ENCODE measurements at regions not wholly inside any gene's neighbourhood (a gene's known extent, or its start where the extent isn't known, plus 50 kb on each side); places are given as distances from the start of the nearest gene placed in this dataset.

DNA sequence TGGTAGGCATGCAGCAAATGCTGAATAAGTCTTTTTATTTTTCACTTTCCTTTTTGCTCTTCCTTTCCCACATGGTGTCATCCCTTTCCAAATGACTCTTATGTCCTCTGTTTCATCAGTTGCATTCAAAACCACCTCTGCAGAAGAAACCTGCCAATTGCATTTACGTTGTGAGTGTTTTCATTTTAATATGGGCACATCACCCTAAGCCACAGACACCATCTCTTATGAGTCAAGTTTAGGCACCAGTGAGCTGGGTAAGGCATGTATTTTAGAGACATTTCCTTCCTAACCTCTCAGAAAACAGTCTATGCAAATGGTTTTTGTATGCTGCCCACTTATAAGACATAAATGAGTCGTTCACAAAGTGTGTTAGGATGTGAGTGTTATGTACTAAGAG is 223.3 kb upstream of the ADAMTS9 start:
- no peak for DNase-seq (ENCODE audit: low spot score)

DNA sequence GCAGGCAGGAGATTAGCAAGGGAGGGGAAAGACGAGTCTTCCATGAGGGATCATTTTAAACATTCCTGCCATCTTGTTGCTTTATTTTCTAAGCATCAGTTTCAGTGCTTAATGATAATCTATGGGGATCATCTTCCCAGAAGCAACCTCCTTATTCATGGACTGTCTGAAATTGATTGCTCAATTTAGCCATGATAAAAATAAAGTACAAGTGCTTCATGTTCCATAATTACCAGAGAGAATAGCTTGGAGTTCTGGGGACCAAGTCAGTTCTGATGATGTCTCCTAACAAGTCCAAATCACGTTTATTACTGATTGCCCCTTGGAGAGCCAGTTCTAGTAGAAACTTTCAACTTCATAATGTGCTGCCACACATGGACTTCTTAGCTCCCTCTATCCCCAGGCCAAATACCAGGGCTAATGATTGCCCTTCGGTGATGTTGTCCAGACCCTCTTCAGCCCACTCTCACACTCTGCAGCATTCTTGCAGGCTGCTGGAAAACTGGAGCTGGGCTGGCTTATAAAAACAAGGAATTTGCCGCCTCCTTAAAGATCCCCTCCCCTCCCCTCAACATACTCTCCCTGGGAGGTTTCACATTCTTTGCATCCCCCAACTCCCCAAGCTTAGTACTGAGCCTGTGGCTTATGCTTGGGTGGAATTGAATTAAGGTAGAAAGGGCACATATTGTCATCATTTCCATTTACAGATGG is 222.1 kb upstream of the ADAMTS9 start:
- no peak for DNase-seq (ENCODE audit: low spot score)

GRCh38 chr3:64909011-64909410 is 221.2 kb upstream of the ADAMTS9 start:
- no peak for DNase-seq (ENCODE audit: low spot score)

DNA sequence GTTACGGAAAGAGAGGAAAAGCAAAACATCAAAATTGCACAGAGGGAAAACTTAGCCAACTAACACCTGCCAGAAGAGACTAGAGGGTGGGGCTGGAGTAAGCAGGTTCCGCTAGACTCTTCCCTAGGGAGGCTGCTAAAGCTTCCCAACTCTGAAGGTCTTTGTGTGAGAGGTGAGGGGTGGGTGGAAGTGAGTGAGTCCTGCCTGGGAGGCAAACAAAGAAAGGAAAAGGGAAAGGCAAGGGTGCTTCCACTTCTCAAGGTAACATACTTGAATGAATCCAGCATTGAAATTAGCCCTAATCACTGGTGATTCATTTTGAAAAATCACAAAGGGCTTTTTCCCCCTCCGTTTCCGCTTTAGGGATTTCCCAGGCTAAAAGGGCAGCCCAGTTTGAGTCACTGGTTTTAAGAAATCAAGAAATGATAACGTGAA is 220.5 kb upstream of the ADAMTS9 start:
- no peak for DNase-seq (ENCODE audit: low spot score)

DNA sequence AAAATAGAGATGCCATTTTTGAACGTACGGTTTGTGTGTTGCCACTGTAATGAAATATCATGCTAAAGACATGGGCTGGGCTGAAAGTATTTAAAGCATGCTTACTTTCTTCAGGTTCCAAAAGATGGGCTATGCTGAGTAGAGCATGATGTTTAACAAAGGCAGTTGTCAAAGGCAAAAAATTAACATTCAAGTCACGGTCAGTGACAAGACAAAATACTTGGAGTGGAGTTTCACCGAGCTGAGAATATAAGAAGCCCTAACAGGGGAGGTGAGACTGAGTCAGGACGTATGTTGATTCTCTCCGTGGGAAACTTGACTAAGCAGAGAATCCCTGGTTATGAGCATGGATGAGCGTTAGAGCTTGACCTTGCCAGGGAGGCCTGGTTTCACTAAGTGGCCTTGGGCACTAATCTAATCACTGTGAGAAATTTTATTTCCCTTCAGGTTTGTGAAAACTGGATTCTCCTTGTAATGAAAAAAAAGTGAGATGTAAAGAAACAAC is 218.2 kb upstream of the ADAMTS9 start:
- no peak for DNase-seq (ENCODE audit: low spot score)

DNA sequence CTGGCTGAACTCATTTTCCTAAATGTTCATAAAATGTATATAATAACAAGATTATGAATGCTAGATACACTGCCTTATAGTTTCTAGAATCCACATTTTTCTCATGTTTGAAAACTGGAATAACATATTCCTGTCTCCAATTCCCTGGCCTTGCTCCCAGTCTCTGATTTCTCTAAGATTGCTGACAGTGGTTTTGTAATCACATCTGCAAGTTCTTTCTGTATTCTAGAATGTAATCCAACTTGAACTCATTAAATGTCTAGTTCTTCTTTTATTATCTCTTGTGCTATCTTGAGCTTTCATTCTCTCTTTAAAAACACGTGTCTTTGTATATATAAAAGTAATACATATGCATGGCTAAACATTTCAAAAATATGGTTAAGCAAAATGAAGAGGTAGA is 215.2 kb upstream of the ADAMTS9 start:
- DNase-seq (ENCODE audit: low spot score): no peak

DNA sequence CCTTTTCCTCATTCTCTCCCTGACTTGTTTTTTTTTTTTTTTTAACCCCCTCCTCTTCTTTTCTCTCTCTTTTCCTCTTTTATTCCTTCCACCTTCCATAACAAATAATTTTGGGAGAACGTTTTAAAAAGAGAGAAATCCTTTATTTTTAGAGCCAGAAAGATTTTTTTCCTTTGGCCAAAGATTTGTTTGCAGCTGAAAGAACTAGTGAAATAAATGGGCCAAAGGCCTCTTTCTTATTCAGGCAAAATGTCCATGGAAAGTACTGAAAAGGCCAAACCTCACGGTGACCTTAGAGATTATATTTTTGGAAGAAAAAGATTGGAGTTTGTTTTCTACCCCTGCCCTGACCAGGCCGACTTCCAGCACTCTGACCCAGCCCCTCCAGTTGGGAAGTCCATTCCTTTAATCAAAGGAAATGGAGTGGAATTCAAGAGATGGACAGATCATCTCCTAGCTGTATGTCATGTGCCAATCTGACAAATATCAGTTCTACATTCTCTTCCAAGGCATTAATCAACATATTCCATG is 214.3 kb upstream of the ADAMTS9 start:
- no peak for DNase-seq (ENCODE audit: low spot score)

GRCh38 chr3:64901522-64901885 is 213.7 kb upstream of the ADAMTS9 start:
- no peak for DNase-seq (ENCODE audit: low spot score)

- DNase-seq (ENCODE audit: low spot score): no peak
Measured at GRCh38 chr3:64900617-64901521, 213.1 kb upstream of the ADAMTS9 start.

DNA sequence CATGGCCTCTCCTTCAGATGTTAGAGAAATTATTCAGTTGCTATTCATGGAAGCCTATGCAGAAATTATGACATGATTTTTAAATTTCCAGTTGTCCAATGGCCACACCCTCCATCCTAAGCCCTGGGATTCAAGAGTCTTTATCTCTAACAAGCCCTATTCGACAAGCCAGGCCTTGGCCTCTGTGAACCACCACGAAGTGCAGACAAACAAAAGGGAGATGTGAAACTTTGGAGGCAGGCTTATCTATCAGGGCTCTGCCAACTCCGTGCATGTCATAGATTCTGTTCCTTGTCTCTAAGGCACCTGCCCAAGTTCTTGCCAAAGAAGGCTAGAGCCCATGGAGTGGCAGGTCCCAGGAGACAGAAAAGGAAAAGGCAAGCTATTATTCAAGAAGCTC is 212.4 kb upstream of the ADAMTS9 start:
- DNase-seq (ENCODE audit: low spot score): no peak

DNA sequence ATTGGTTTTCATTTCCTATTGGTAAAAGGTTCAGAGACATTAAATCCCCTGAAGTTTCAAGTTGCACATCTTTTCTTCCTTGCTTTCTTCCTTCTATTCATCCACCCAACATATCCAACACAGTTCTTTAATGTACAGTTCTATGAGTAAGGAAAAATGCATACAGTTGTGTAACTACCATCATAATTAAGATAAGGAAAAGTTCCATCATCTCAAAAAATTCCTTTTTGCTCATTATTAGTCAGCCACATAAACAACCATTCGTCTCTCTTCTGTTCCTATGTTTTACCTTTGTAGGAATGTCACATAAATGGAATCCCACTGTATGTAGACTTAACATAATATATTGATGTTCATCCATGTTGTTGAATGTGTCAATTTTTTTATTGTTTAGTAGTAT is 211.1 kb upstream of the ADAMTS9 start:
- no peak for DNase-seq (ENCODE audit: low spot score)

DNA sequence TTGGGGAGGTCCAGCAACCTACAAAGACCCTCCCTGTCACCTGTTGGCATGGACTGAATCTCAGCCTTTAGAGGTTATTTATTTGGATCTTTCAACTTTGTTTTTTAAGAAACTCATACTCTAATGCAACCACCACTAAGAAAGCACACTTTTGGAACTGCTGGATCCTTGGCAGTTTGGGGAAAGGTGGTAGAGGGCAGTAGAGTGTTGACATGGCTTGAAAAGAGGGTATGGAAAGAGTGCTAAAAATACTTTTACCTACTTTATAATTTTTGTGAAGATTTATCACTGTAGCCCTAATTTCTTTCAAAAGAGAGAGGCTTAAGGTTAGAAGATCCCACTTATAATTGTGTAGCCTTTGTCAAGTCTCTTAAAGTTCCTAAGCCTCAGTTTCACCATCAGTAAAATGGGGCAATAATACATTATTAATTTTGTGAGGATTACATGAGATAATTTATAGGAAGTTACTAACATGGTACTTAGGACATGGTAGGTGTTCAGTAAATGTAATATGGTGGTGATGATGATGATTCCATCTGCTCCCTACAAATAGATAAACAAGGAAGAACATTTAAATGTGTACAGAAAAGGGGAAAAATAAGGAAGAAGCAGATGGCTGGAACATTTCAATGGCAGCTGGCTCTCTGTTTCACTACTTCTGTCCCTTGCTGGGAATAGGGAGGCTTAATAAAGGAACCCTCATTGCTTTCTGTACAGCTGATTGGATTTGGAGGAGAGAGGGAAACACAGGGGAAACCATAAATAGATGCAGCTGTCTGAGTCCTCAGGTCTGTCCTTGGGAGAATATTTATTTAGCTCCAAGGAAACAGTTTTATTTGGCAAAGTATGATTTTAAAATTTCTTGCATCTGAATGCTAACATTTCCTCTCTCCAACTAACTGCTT is 208.4 kb upstream of the ADAMTS9 start:
- DNase-seq (ENCODE audit: low spot score): no peak

DNA sequence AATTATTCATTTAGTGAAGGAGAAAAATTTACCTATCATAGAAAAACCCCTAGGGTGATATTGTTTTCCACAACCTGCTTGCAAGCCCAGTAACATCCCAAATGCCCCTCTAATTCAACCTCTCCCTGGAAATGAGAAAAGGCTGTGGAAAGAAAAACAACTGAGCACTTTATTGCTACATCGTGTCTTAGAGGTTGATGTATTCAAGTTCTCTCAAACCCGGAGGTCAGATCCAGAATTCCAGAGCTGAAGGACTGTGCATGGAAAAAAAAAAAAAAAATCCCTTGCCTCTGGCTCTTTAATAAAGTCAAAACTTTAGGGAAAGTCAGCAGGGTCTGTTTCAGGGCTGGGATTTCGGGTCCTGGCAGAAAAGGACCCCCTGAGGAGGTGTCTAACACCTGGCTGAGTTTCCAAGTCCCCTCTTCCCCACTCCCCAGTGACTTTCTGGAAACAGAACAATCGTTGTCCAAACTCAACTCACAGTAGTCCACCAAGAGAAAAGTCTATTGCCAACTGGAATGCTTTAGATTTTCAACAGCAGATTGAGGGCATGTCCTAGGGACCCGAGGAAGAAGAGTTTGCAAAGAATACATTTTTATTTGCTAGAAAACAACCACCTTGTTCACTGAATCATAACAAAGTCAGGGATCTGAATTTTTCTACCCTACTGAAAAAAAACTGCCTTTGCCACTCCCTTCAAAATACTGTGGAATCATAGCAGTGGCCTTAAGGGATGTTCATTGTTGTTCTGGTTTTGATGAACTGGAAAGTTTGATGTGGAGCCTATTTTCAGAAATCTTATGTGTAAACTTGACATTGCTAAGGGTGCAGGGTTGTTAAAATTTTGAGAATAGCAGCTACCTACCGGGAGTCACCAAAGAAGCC is 207.5 kb upstream of the ADAMTS9 start:
- DNase-seq (ENCODE audit: low spot score): no peak

GRCh38 chr3:64894006-64894405 is 206.2 kb upstream of the ADAMTS9 start:
- DNase-seq (ENCODE audit: low spot score): no peak

DNA sequence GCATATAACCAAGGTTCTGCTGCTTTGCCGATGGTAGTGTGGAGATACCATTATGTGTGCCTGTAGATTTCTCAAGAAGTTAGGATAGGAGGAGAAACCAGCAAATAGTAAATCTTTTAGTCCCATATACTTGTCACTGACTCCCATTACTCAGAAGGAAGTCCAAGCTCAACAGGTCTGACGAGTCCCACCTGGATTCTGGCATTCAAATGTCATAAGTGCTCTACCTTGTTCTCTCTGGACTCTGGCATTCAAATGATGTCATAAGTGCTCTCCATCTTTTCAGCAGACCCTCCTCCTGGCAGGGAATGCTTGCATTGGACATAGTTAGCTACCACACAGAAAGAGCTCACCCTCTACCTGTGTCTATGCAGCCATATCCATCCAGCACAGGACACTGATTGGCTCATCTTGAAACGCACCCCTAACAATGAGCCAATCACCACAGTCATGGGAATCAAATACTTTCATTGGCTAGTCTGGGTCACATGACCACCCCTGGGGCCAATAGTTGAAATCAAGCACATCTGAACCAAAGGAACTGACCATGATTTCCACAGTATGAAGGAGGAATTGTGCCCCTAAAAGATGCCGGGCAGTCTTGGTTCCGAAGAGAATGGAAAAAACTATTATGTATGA is 205.0 kb upstream of the ADAMTS9 start:
- DNase-seq (ENCODE audit: low spot score): no peak

GRCh38 chr3:64891021-64891420 is 203.2 kb upstream of the ADAMTS9 start:
- no peak for DNase-seq (ENCODE audit: low spot score)

DNA sequence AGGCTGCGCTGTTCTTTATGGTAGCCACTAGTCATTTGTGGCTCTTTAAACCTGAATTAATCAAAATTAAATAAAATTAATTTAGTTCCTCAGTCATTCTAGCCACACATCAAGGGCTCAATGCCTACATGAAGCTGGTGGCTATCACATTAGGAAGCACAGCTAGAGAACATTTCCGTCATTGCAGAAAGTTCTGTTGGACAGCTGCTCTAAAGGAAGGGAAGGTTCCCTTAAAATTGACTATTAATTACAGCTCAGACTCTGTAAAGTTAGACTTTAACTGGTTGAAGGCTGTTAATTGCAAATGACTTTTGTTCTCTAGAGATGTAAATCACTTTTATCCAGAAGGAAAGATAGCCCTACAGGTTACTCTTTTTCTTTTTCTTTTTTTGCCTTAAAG is 202.7 kb upstream of the ADAMTS9 start:
- DNase-seq (ENCODE audit: low spot score): no peak

GRCh38 chr3:64890006-64890405 is 202.2 kb upstream of the ADAMTS9 start:
- DNase-seq (ENCODE audit: low spot score): no peak

GRCh38 chr3:64888840-64889392 is 201.1 kb upstream of the ADAMTS9 start:
- DNase-seq (ENCODE audit: low spot score): no peak

DNA sequence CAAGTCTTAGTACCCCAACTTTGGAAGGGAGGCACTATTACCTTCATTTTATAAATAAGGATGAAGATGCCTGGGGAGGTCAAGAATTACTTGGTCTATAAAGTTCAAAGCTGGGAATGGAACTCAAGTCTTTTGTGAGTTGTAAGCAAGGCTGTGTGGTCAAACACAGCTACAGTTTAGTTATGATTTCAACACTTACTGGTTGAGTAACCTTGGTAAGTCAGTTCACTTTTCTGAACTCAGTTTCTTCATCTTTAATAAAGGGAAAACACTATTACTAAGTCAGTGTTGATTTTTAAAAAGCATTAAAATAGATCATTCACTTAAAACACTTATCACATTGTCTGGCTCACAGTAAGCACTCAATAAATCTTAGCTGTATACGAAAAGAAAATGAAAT is 200.4 kb upstream of the ADAMTS9 start:
- DNase-seq (ENCODE audit: low spot score): no peak

All from ecto neural progenitor cell (in vitro differentiated cells).